AG04450 (cell line): ENCODE measurements at regions not wholly inside any gene's neighbourhood (a gene's known extent, or its start where the extent isn't known, plus 50 kb on each side); places are given as distances from the start of the nearest gene placed in this dataset.

Experiments used
- CTCF ChIA-PET: fragments of 300-600, 350-600 bp; formaldehyde crosslinking; extraction: SDS; loops from one replicate; lab custom pipeline; 2022; ENCODE audit warnings: antibody characterized with exemption, inconsistent platforms; lab: Charles Lee
- POLR2A ChIA-PET: fragments of 350-600 bp; formaldehyde crosslinking; extraction: SDS; loops from one replicate; lab custom pipeline; 2021; ENCODE audit warnings: antibody characterized with exemption, inconsistent platforms; lab: Yijun Ruan, JAX
- DNase-seq: peaks from one replicate; pipeline ENCODE4 v3.0.0-alpha.2; 2011; ENCODE audit warnings: low read depth, low spot score
- H3K27ac ChIP-seq: one replicate; pipeline ENCODE4 v1.5.1; 2012; ENCODE audit warnings: low read depth, low read length, control low read depth
- H3K27me3 ChIP-seq: one replicate; pipeline ENCODE4 v1.6.0; 2012; ENCODE audit warnings: low read length; ENCODE audit not compliant: control insufficient read depth, insufficient read depth
- H3K4me3 ChIP-seq: 2 replicates; pipeline ENCODE4 v1.5.1; 2011; ENCODE audit warnings: mild to moderate bottlenecking, low read depth, low read length, control low read depth
- H3K9me3 ChIP-seq: 2 replicates; pipeline ENCODE4 v1.5.1; 2012; ENCODE audit warnings: low read length; ENCODE audit not compliant: control insufficient read depth, insufficient read depth
- CTCF ChIP-seq: IDR thresholded peaks from 2 replicates; pipeline ENCODE4 v1.5.1; 2011; ENCODE audit warnings: low read depth, low read length, control low read depth, inconsistent platforms

- H3K27ac ChIP-seq = no peak overlapping the region
- DNase-seq = no peak
- ChIA-PET POLR2A (no interaction called here), CTCF (interaction anchor here (0.9 to 1.7 kb wide), 5 partner anchors 8 to 411 kb away, joined by 3 to 7 read pairs (median 5); no protein-coding TSS in a partner anchor)
- no peak overlapping the region for H3K4me3 ChIP-seq
- no peak for TF ChIP-seq CTCF
- H3K27me3 ChIP-seq = peaks cover 2% of the 10 kb centered on the region
- H3K9me3 ChIP-seq = peaks cover 4% of the 10 kb centered on the region
These were observed 113.9 kb upstream of the PRSS58 start for GRCh38 chr7:142371586-142372377.

GRCh38 chr7:142365410-142365842 is 107.6 kb upstream of the PRSS58 start:
- H3K27me3 ChIP-seq = peaks cover 2% of the 10 kb centered on the region
- no peak overlapping the region for H3K27ac ChIP-seq
- no peak overlapping the region for H3K4me3 ChIP-seq
- CTCF ChIA-PET = no interaction called here
- H3K9me3 ChIP-seq = peaks cover 7% of the 10 kb centered on the region
- TF ChIP-seq CTCF = no peak
- POLR2A ChIA-PET = no interaction called here
- no peak for DNase-seq

- H3K27ac ChIP-seq = no peak overlapping the region
- peaks cover 7% of the 10 kb centered on the region for H3K9me3 ChIP-seq
- POLR2A ChIA-PET = no interaction called here
- DNase-seq = no peak
- H3K27me3 ChIP-seq = peaks cover 2% of the 10 kb centered on the region
- no peak for TF ChIP-seq CTCF
- CTCF ChIA-PET = interaction anchor here (1.0 kb wide), 1 partner anchor 160 kb away, joined by 3 read pairs; no protein-coding TSS in a partner anchor
- no peak overlapping the region for H3K4me3 ChIP-seq
These were observed 106.7 kb upstream of the PRSS58 start for GRCh38 chr7:142364551-142364950.

- no peak for TF ChIP-seq CTCF
- POLR2A ChIA-PET = no interaction called here
- H3K27me3 ChIP-seq = no peaks in the 10 kb centered on the region
- H3K9me3 ChIP-seq = peaks cover 3% of the 10 kb centered on the region; the same call in 1 of the 2 replicates
- H3K4me3 ChIP-seq = no peak overlapping the region
- no peak overlapping the region for H3K27ac ChIP-seq
- CTCF ChIA-PET = interaction anchor here (0.9 to 1.7 kb wide), 8 partner anchors 10 to 449 kb away, joined by 3 to 7 read pairs (median 4); no protein-coding TSS in a partner anchor
- DNase-seq = no peak
These were observed 104.5 kb upstream of the PRSS58 start for GRCh38 chr7:142362349-142362748.

GRCh38 chr7:142359694-142360279 is 101.9 kb upstream of the PRSS58 start:
- no peak for TF ChIP-seq CTCF
- Histone ChIP-seq H3K9me3 (peaks cover 3% of the 10 kb centered on the region; the same call in 1 of the 2 replicates), H3K27me3 (no peaks in the 10 kb centered on the region), H3K4me3 (no peak overlapping the region), H3K27ac (no peak overlapping the region)
- POLR2A ChIA-PET = no interaction called here
- no peak for DNase-seq
- CTCF ChIA-PET = interaction anchor here (0.7 to 3.9 kb wide), 11 partner anchors 14 to 244 kb away, joined by 3 to 24 read pairs (median 7); no protein-coding TSS in a partner anchor
